H4 (cell line): ENCODE measurements at regions not wholly inside any gene's neighbourhood (a gene's known extent, or its start where the extent isn't known, plus 50 kb on each side); places are given as distances from the start of the nearest gene placed in this dataset.

Experiments
- DNase-seq: peaks from one replicate; pipeline ENCODE4 v3.0.0-alpha.2; 2015; ENCODE audit warnings: low spot score

GRCh38 chr9:78563269-78563668, 266.3 kb downstream of the PSAT1 start:
- no peak for DNase-seq

- no peak for DNase-seq
Measured at GRCh38 chr9:78565481-78565880, 268.6 kb downstream of the PSAT1 start.

- no peak for DNase-seq
Measured at GRCh38 chr9:78566521-78566920, 269.6 kb downstream of the PSAT1 start.

GRCh38 chr9:78566948-78567675, 270.2 kb downstream of the PSAT1 start:
- no peak for DNase-seq

- DNase-seq, result no peak
Measured at GRCh38 chr9:78567693-78568092, 270.8 kb downstream of the PSAT1 start.

GRCh38 chr9:78568774-78569173, 271.8 kb downstream of the PSAT1 start:
- no peak for DNase-seq

GRCh38 chr9:78572266-78572665, 275.3 kb downstream of the PSAT1 start:
- no peak for DNase-seq

GRCh38 chr9:78573205-78573604, 276.3 kb downstream of the PSAT1 start:
- DNase-seq, result no peak

- no peak for DNase-seq
Measured at GRCh38 chr9:78573669-78574068, 276.7 kb downstream of the PSAT1 start.

- DNase-seq, result peak; percentile 40
Measured at GRCh38 chr9:78574354-78575045, 277.6 kb downstream of the PSAT1 start.

- no peak for DNase-seq
Measured at GRCh38 chr9:78575081-78575480, 278.2 kb downstream of the PSAT1 start.

- DNase-seq, result no peak
Measured at GRCh38 chr9:78575771-78576170, 278.8 kb downstream of the PSAT1 start.

GRCh38 chr9:78577156-78577906, 280.4 kb downstream of the PSAT1 start:
- DNase-seq, result no peak

- DNase-seq, result no peak
Measured at GRCh38 chr9:78578072-78578471, 281.1 kb downstream of the PSAT1 start.

GRCh38 chr9:78582821-78583220, 285.9 kb downstream of the PSAT1 start:
- no peak for DNase-seq

- DNase-seq, result no peak
Measured at GRCh38 chr9:78584589-78584988, 287.7 kb downstream of the PSAT1 start.

- DNase-seq, result no peak
Measured at GRCh38 chr9:78585909-78586308, 289.0 kb downstream of the PSAT1 start.

GRCh38 chr9:78590068-78590467, 293.1 kb downstream of the PSAT1 start:
- no peak for DNase-seq

- no peak for DNase-seq
Measured at GRCh38 chr9:78592811-78593210, 295.9 kb downstream of the PSAT1 start.

GRCh38 chr9:78595200-78595945, 298.4 kb downstream of the PSAT1 start:
- DNase-seq, result no peak

- DNase-seq, result no peak
Measured at GRCh38 chr9:78596346-78596745, 299.4 kb downstream of the PSAT1 start.

GRCh38 chr9:78598120-78598519, 301.2 kb downstream of the PSAT1 start:
- DNase-seq, result no peak
